Motor neuron (in vitro differentiated cells): ENCODE measurements at regions not wholly inside any gene's neighbourhood (a gene's known extent, or its start where the extent isn't known, plus 50 kb on each side); places are given as distances from the start of the nearest gene placed in this dataset.

Source experiments
- ATAC-seq, 8 experiments: fragments of 200-7000 bp; cut with Tn5 transposase; replicated peaks in 6 of 8; 2 replicates each; pipeline ENCODE4 v1.8.0; 2021; ENCODE audit warnings: mild to moderate bottlenecking in 8 of 8, moderate library complexity in 8 of 8
- H3K27ac ChIP-seq, 2 donors: fragments of 250-450 bp; sonication (Bioruptor Pico); 2 replicates each; pipeline ENCODE4 v1.9.0; 2021; ENCODE audit warnings: antibody characterized with exemption in 2 of 2, mild to moderate bottlenecking in 2 of 2, moderate library complexity in 1 of 2
- H3K4me1 ChIP-seq, 2 donors: fragments of 250-450 bp; sonication (Bioruptor Pico); replicated peaks in 1 of 2; 2 replicates each; pipeline ENCODE4 v1.6.1; 2021; ENCODE audit warnings: antibody characterized with exemption in 2 of 2, mild to moderate bottlenecking in 2 of 2, moderate library complexity in 1 of 2
- H3K4me3 ChIP-seq, 5 donors: fragments of 250-450 bp; sonication (Bioruptor Pico); 2 replicates each; pipeline ENCODE4 v1.9.0; 2021; ENCODE audit warnings: antibody characterized with exemption in 5 of 5, mild to moderate bottlenecking in 5 of 5, moderate library complexity in 4 of 5
- WGBS, 10 experiments: fragments of 450-650 bp; shearing (Covaris generic); methylation state at CpG; one replicate each; pipeline ENCODE4 v1.0.0; 2022; 5-methylcytosine and 5-hydroxymethylcytosine counted together
- in situ Hi-C, 9 experiments: fragments of 400-800 bp; cut with MboI; loops; one replicate each; pipeline ENCODE4 v1.15.0; 2021; ENCODE audit warnings: low sequenced_read_pairs in 9 of 9, low pct_unique_long_range_greater_than_20kb in 2 of 9; ENCODE audit not compliant: unreplicated experiment in 9 of 9

DNA sequence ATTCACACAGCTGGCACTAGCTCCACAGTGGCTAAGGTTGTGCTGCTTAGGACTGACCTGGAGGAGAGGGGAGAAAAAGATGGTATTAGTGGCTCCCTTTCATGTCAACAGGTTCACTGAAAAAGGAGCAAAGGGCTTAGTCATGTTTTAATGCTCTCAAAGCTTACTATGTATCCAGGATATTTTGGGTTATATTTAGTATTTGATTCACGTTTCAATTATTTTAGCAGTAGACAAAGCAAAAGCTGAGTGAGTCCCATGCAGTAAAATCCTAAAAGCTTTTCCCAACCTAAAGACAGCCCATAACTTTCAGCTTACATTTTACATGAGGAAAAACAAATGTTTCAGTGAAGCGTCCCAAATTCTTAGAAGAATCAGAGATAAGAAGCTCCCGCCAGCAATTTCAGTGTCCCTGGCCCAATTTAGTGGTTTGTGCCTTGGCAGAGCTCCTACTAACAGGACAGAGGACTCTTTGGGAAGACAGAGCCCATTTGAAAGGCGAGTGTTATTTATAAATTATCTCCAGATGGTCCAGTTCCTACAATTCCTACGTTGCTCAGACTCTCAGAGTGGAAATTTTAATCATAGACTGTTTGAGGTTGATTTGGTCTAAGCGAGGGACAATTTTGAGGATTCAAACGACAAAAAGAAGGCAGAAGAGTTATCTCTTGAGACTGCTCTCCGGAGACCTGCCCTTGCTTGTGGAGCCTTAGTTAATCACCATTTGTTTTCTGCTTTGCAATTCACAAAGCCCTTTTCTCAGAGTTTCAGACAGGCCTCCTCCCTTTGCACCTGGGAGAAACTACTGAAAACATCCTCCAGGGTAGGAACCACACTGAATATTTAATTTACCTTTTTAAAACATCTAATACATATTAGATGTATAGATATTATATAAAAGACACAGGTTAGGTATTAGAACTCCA lies 225.0 kb upstream of the ANKRD55 start:
- Histone ChIP-seq H3K4me3 (no peak overlapping the region), H3K27ac (no peak overlapping the region), H3K4me1 (no peaks in the 10 kb centered on the region)
- peak in 1 of 8 experiments; percentile 72 for ATAC-seq
- in situ Hi-C loops, result no loop called here
- WGBS, 10 experiments, result 2 to 86% (median 63%) methylated on average over 3 to 8 of the region's 8 CpGs; no CpG with 5 or more reads in 2 of the 10 experiments

DNA sequence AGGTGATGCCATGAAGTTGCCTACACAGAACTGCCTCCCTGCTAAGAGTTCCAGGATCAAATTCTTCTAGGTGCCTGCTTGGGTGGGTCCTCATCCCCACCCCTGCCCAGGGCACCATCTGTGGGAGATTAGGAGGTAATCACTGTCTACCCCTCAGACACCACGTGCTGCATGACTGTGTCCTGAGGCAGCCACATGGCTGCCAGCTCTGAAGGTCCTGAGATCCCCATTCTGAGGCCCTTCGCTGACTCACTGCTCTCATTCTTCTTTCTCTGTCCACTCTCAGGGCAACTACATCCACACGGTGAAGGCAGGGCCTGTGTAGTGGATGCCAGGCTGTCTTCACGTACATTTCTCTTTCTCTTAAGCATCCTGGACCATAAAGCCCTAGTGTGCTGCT lies 222.9 kb upstream of the ANKRD55 start:
- in situ Hi-C loops, result no loop called here
- 0 to 95% (median 67%) methylated on average over 1 to 3 of the region's 4 CpGs; no CpG with 5 or more reads in 5 of the 10 experiments for WGBS, 10 experiments
- H3K27ac ChIP-seq, result no peak overlapping the region
- peak in 3 of 8 experiments; percentile 67 to 87 (median 70) for ATAC-seq
- no peaks in the 10 kb centered on the region for H3K4me1 ChIP-seq
- no peak overlapping the region for H3K4me3 ChIP-seq

DNA sequence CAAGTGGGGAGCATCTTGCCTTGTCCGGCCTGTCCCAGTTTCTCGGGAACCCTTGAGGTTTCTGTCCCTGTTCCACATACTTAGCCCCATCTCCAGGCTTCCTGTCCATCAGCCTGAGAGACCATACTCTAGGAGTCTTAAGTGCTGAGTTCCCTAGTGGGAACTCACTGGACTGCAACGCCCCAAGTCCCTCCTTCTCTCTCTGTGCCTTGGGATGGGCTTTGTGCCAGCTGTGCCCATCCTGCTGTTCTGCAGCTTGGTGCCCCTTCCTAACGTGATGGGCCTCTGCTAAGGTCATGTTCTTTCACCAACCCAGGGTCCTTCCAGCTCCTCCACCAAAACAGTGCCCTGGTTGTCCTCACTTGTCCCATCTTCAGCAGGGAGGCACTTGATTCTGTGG lies 222.3 kb upstream of the ANKRD55 start:
- Histone ChIP-seq H3K27ac (no peak overlapping the region), H3K4me1 (no peaks in the 10 kb centered on the region), H3K4me3 (no peak overlapping the region)
- no peak for ATAC-seq
- in situ Hi-C loops, result no loop called here
- 22 to 100% (median 100%) methylated on average over 1 to 2 of the region's 4 CpGs; no CpG with 5 or more reads in 6 of the 10 experiments for WGBS, 10 experiments

DNA sequence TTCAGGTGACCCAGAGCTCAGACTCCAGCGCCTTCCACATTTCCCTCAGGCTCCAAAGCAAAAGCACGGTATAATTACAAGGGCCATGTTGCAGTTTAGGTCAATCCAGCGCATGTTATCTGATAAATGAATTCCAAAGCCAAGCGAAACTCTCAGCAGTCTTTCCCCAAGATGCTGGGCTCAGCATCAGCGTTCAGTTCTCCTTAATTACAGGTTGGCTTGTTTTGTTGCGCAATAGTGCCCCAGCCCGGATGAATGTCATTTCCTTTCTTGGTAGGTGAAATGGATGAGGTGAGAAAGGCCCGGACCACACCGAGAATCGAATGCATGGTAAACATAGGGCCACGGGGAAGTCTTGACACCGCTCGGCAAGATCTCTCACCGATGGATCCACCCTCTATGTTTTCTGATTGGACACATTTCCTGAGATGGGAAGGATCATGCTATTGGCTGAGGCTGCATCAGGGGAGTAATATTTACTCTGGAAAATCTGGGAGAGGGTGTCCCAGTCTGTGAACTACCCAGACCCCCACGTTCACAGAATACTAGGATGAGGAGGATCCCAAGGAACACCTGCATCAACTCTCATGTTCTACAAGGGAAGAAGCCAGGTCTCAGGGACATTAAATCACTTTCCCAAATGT lies 221.2 kb upstream of the ANKRD55 start:
- H3K4me1 ChIP-seq, result no peaks in the 10 kb centered on the region
- 76 to 100% (median 89%) methylated on average over 1 to 13 of the region's 15 CpGs; no CpG with 5 or more reads in 1 of the 10 experiments for WGBS, 10 experiments
- in situ Hi-C loops, result no loop called here
- H3K27ac ChIP-seq, result no peak overlapping the region
- no peak overlapping the region for H3K4me3 ChIP-seq
- ATAC-seq, result no peak

DNA sequence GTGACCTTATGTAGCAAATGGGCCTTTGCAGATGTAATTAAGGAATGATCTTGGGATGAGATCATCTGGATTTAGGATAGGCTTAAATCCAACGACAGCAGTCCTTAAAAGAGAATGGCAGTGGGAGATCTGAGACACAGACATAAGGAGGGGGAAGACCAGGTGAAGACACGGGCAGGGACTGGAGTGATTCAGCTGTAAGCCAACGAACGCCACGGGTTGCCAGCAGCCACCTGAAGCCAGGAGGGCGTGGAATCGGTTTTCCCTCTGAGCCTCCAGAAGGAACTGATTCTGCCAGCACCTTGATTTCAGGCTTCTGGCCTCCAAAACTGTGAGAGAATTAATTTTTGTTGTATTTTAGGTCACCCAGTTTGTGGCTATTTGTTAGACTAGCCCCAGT lies 218.6 kb upstream of the ANKRD55 start:
- 33 to 100% (median 84%) methylated on average over 1 to 7 of the region's 7 CpGs; no CpG with 5 or more reads in 3 of the 10 experiments for WGBS, 10 experiments
- H3K27ac ChIP-seq, result no peak overlapping the region
- in situ Hi-C loops, result no loop called here
- no peak for ATAC-seq
- H3K4me3 ChIP-seq, result no peak overlapping the region
- no peaks in the 10 kb centered on the region for H3K4me1 ChIP-seq

DNA sequence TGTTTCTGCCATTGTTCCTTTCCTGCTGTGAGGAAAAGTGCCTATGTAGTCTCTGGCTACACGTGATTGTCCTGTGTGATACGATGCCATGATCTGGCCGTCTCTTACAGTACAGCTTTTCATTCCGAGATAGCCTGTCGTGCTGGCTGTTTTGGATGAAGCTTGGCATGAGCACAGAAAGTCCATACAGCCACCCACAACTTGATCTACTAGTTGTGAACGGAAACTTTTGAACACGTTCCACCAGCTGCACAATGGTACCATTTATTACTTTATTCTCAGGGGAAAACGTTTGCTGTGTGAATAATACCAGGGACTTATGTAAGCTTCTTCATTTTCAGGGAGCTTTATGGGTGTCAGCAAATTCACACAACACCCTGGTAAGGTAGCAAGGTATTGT lies 217.6 kb upstream of the ANKRD55 start:
- Histone ChIP-seq H3K4me1 (no peaks in the 10 kb centered on the region), H3K27ac (no peak overlapping the region), H3K4me3 (no peak overlapping the region)
- ATAC-seq, result no peak
- 24 to 100% (median 89%) methylated on average over 1 to 8 of the region's 8 CpGs; no CpG with 5 or more reads in 1 of the 10 experiments for WGBS, 10 experiments
- in situ Hi-C loops, result no loop called here

DNA sequence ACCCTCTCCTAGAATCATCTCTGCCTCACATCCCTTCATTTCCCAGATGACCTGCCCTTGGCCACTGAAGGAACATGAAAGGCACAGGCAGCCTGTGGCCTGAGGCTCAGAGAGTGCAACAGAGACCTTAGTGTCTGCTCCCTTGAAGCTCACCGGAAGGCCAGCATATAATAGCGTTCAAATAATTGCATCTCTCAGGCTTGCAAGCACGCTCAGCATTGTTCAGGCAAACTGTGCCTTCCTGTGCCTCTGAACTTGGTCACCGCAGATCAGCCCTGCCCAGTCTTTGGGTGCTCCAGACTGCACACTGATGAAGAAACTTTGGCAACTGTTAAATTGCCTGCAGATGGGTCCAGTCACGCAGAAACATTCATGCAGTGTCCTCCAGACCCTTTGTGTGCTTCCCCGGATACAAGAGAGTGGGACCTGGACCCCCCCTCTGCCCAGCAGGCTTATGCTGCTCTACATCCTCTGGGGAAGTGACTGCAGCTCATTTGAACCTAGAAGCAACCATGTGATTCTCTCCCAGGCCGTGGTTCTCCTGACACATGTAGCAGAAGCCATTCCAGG lies 216.0 kb upstream of the ANKRD55 start:
- Histone ChIP-seq H3K4me3 (no peak overlapping the region), H3K27ac (no peak overlapping the region), H3K4me1 (no peaks in the 10 kb centered on the region)
- 35 to 100% (median 68%) methylated on average over 1 to 3 of the region's 7 CpGs; no CpG with 5 or more reads in 3 of the 10 experiments for WGBS, 10 experiments
- in situ Hi-C loops, result no loop called here
- ATAC-seq, result no peak

DNA sequence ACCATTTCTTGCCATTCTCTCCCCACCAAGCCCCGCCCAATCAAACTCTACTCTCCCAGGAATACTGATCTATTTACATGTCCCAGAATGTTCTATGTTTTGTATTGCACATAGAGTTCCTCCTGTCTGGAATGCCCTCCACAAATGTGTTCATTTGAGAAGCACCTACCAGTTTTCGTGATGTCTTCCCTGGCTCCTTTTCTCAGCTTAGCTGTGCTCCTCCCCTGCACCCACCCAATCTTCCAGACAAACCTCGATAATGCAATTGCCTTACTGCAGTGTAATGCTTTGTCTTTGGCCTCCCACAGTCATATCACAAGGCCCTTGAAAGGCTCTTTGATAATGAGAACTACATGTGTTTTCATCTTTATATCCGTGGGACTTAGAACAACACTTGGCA lies 214.5 kb upstream of the ANKRD55 start:
- ATAC-seq, result no peak
- no peak overlapping the region for H3K27ac ChIP-seq
- no peak overlapping the region for H3K4me3 ChIP-seq
- H3K4me1 ChIP-seq, result no peaks in the 10 kb centered on the region
- WGBS, 10 experiments, result 60 to 100% (median 88%) methylated on average over 1 to 4 of the region's 4 CpGs; no CpG with 5 or more reads in 1 of the 10 experiments
- in situ Hi-C loops, result no loop called here

DNA sequence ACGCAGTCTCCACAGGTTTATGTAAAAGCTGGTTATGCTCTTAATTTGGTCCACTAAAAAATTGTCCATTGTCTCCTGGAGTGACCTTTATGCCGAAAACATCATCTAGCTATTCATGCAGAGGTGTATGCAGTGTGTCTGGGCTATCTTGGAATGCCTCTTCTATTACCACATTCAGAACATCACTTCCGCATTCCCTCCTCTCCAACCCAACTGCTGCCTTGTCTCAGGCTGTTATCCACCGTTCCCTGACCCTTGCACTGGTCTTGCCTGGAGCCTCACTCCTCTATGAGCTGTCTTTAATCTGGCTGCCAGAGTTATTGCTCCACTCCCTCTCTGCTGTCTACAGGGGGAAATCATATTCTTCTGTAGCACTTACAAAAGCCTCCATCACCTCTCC lies 214.1 kb upstream of the ANKRD55 start:
- Histone ChIP-seq H3K27ac (no peak overlapping the region), H3K4me3 (no peak overlapping the region), H3K4me1 (no peaks in the 10 kb centered on the region)
- no peak for ATAC-seq
- WGBS, 10 experiments, result 56 to 100% (median 87%) methylated on average over 1 to 3 of the region's 4 CpGs; no CpG with 5 or more reads in 4 of the 10 experiments
- in situ Hi-C loops, result no loop called here

DNA sequence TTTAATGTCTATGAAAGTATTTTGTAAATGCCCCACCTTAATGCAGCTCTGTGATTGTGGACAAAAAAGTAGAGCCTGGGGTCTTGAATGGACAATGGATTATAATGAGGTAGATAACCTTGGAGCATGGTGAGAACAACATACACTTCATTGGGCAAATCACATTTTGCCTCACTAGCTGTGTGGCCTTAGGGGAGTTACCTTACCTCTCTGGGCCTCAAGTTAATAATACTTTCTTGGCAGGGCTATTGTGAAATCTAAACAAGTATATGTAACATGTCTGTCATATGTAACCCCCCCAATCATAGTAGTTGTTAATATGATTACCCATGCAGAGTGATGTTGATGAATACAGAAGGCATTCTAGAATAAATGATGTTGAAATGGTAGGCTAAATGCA lies 213.6 kb upstream of the ANKRD55 start:
- no peaks in the 10 kb centered on the region for H3K4me1 ChIP-seq
- H3K4me3 ChIP-seq, result no peak overlapping the region
- no peak overlapping the region for H3K27ac ChIP-seq
- ATAC-seq, result no peak
- in situ Hi-C loops, result no loop called here

DNA sequence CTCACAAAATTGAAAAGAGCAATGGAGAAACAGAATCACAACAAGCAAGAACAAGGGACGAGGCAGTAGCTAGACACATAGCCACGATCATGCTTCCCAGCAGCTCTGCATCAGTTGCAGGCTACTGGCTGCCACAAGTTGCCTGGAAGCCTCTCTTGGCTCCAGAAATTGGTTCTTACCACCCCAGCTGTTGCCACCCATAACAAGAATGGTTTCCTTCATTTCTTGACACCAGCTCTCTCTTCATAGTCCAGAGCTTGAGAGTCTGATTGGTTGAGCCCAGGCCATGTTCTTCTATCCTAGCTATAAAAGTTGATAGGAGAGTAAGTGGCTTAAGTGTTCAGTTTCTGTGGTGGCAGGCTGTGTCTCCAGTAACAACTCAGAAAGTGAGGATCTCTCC lies 210.7 kb upstream of the ANKRD55 start:
- in situ Hi-C loops, result no loop called here
- H3K4me1 ChIP-seq, result peaks cover 0 to 9% of the 10 kb centered on the region in 2 donors
- ATAC-seq, result no peak
- H3K4me3 ChIP-seq, result no peak overlapping the region
- 41 to 100% (median 87%) methylated on average over 1 to 2 of the region's 2 CpGs; no CpG with 5 or more reads in 2 of the 10 experiments for WGBS, 10 experiments
- no peak overlapping the region for H3K27ac ChIP-seq

DNA sequence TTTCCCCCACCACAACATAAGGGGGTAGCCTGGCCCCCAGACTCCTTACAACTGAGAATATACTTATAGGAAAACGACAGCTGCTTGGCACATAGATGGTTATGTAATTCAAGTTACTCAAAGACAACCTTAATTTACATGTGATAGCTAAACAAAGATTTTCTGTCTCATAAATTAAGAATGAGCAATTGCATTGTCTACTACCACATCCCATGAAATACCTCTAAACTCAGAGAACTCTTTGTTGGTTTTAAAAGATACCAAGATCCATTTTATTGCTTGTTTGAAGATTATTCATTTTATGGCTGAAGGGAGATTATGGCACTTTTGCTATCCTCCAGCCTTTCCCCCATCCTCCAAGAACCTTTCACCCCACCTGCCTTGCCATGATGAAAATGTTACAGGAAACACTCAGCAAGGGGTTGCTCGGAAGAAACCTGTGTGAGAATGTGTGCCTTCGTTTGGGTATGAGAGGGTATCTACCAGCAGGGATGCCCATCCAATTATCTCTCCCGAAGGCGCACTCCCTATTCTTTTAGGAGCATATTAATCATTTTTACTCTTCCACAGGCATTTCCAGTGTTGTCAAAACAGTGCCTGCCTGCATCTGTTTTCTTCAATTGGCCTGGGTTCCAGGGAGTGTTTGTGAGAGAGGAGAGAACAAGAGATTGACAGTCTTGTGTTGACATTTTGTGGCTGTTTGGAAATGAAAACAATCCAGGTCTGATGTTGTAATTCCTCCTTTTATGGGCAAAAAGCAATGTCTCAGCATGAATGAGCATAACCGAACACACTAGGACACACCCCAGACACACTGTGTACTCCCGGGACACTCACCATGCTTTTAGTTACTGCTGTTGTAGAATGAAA lies 208.0 kb upstream of the ANKRD55 start:
- peak; percentile 30 to 99 (median 80) for ATAC-seq
- Histone ChIP-seq H3K4me3 (no peak overlapping the region), H3K27ac (no peak overlapping the region), H3K4me1 (peaks cover 0 to 9% of the 10 kb centered on the region in 2 donors)
- in situ Hi-C loops, result no loop called here
- 15 to 100% (median 57%) methylated on average over 2 to 7 of the region's 7 CpGs; no CpG with 5 or more reads in 1 of the 10 experiments for WGBS, 10 experiments
